RPMI8226 (cell line): ENCODE measurements at regions not wholly inside any gene's neighbourhood (a gene's known extent, or its start where the extent isn't known, plus 50 kb on each side); places are given as distances from the start of the nearest gene placed in this dataset.
"Not testable (repeated sequence)": the region's sequence is repeated elsewhere in the genome, so short reads cannot be mapped to it uniquely, and the experiment has no call there.

ENCODE experiments used
- DNase-seq: peaks from one replicate; pipeline ENCODE4 v3.0.0-alpha.2; 2015

DNA sequence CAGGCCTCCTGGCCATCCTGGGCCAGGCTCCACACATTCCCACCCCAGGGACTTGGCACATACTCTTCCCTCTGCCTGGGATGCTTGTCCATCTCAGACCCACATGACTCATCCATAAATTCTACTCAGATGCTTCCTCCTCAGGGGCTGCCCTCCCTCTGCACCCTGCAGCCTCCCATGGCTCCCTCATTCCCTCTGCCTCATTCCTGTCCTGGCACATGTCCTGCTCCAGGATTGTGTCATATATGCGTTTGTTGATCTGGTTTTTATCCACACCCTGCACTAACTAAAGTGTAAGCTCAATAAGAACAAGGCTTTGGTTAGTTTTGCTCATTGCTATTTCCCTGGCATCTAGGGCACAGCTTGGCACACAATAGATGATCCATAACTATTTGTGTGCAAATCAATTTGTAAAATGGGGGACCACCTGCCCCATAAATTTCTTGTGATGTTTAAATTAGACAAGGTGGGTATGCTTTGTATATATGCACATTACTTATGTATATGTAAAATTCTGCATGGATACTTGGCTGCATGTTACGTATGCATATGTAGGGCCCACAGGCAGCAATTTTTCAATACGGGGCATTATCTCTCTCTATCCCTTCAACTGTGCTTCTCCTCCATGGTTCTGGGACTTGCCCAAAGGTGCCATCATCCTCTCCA, 191.4 kb downstream of the PTPRU start:
- no peak for DNase-seq

DNA sequence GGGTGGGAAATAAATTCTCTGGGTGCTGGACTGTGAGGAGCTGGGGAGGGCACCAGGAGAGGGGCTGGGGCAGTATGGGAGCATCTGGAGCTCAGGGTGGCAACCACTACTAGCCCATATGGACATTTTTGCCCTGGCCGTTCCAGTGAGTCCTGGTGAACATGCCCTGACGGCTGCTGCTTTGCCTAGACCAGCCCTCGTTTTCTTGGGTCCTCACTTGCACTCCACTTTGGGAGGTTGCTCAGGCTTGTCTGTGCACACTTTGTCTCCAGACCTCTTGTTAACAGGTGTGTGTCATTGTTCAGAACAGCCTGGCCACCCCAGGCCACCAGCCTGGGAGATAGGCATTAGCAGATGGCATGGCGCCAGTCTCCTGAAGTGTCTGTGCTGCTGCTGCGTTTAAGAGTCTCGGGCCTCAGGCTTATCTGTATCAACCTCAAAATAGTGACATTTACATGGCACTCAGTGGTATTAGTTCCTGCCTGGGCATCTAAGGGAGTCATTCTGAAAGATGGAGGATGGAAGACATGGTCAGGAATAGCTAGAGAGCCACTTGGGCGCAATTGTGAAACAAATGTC, 190.5 kb downstream of the PTPRU start:
- peak; percentile 18 for DNase-seq

- no peak for DNase-seq
Observed at GRCh38 chr1:29425631-29426030, 189.3 kb downstream of the PTPRU start.

DNA sequence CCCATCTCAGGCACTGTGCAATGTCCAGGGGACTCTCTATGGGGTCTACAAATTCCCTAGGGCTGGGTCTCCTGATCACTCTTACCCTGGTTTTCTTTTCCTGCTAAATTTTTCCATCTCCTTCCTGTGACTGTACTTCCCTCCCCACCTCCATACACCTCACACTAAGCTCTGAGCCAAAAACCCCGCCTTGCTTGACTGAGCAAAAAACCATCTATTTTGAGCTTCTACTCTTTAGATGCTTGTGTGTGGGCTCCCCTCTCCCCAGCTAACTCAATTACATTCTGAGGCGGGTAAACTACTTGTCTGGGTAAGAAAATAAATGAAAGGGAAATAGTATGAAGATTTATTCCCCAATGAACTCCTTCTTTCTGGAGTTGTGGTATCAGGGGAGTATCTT, 187.9 kb downstream of the PTPRU start:
- no peak for DNase-seq

DNA sequence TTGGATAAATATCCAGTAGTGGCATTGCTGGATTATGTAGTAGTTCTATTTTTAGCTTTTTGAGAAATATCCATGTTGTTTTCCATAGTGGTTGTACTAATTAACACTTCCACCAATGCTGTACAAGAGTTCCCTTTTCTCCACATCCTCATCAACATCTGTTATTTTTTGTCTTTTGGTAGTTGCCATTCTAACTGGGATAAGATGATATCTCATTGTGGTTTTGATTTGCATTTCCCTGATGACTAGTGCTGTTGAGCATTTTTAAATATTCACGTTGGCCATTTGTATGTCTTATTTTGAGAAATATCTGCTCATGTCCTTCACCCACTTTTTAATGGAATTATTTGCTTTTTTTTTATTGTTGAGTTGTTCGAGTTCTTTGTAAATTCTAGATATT, 183.9 kb downstream of the PTPRU start:
- no peak for DNase-seq

- DNase-seq: no peak
Observed at GRCh38 chr1:29417971-29418370, 181.6 kb downstream of the PTPRU start.

GRCh38 chr1:29417147-29417858, 181.0 kb downstream of the PTPRU start:
- DNase-seq: no peak

DNA sequence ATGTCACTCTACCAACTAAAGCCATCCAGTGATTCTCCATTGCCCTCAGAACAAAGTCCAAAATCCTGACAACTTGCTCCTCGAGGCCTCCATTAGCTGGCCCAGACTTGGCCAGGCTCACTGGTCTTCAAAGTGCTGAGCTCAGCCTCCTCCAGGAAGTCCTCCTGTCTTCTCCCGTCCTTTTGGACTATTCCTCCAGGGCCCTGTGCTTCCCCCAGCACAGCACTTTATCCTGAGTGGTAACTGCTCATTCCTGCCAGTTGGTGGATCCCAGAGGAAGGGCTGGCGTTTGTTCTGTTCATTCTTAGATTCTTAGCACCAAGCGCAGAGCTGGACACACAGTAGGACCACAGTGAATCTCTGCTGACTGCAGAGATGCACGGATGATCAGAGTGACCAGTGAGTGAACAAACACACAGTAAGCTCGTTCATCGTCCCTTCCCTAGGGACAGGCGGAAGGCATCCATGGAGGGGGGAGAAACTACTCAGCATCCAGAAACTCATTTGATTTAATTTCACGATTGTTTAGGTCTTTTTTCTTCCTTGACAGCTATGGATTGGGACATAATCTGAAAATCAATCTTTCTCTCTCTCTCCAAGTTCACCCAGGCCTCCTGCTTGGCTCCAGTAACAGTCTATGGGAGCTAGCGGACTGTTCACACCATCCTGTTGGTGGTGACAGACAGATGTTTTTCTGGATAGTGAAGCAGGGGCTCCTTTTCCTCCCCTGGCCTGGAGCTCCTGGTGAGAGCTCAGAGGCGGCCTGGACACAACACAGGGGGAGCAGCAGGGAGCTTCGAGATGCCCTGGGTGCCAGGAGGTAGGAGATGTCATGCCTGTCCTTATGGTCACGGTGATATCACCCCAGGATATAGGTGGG, 180.2 kb downstream of the PTPRU start:
- DNase-seq: no peak

DNA sequence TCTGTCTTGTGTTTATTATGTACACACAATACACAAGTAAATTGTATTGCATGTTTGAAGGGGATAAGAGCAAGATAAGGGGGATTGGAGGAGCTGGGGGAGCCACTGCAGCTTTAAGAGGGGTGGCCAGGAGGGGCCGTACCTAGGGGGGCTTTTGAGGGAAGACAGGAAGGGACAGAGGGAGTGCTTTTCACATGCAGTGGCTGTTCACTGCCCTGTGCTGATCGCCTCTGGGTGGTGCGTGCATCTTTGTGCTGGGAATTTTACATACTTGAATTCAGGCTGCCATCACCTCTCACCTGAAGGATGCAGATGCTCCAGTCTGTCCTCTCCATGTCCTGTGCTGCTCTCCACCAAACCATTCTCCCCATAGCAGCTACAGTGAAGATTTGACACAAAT, 179.5 kb downstream of the PTPRU start:
- no peak for DNase-seq

- DNase-seq: peak; percentile 64
Observed at GRCh38 chr1:29415156-29415830, 179.0 kb downstream of the PTPRU start.

DNA sequence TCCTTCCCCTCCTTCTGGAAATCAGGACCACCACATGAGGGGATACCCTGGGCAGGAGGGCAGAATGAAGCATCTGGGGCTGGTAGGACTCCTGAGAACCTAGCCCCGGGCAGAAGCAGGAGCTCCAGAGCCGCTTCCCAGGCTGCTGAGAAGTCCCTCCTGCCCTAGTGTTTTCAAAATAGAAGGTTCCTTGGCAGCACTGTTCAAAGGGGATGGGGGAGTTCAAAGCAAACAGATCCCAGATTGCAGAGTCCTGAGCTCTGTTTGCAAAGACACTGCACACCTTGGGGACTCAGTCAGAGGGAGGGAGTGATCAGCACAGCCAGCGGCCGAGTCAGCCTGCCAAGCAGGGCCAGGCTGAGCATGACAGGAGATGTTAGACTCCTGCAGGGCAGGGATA, 177.8 kb downstream of the PTPRU start:
- DNase-seq: no peak

DNA sequence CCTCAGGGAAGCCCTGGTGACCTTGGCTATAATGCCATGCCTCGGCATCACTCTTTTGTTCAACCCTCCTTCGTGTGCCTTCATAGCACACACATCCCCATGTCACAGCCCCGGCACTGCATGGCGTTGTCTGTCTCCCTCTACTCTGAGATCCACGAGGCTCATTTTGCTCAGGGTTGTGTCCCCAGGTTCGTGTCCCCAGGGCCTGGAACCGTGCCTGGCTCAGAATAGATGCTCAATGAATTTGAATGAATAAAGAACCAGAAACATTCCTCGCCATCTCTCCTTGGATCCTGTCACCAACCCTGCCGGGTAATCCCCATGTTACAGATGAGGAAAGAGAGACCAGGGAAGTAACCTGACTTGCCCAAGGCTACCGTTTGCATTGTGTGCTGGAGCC, 177.3 kb downstream of the PTPRU start:
- no peak for DNase-seq

DNA sequence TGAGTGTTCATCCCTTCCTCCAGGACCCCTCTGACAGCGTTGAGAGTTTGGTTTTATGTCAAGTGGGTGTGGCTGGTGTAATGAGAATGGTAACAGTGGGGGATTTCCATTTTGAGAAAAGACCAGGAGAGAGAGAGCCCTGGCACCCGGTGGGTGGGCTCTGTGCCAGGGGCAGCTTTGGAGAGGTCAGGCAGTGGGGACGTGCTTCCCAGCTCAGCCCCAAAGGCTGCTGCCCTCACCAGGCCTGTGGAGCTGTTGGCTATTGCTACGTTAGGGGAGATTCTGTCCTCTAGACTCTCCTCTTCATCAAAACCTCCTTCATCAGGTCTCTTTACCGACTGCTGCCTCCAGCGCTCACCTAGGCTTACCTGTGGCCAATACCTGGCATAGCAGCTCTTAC, 176.3 kb downstream of the PTPRU start:
- DNase-seq: no peak

GRCh38 chr1:29410476-29410875, 174.2 kb downstream of the PTPRU start:
- DNase-seq: no peak

- DNase-seq: no peak
Observed at GRCh38 chr1:29409616-29410015, 173.3 kb downstream of the PTPRU start.

DNA sequence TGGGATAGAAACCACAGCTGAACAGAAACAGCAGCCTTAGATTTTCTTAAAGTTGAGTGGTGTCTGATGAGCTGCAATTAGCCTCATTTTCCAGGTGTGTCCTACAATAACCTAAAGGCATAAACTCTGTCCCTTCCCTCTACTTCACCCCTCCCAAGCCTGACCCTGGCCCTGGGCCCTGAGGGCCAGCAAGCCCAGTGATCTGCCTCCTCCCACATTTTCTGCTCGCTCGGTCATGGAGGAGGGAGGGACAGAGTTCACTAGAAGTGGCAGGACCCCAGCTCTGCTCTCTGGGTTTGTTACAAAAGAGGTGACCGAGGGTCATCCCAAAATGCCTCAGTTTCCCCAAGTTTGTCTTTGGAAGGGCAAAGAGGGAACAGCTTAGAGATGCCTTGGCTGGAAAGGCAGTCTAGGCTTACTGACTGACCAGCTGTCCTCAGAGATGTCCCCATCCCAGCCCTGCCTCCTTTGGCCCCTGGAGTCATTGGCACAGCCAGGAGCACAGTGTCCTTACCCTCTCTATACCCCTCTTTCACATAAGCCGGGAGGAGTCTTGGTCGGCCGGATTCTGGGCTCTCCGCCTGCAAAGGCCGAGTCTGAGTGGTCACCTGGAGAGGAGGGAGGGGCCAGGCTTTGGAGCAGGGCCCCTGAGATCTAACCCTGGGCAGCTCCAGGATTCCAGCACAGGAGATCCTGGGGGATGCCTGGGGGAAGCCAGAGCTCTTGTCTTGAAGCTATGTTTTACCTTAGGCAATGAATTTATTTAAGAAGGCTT, 172.7 kb downstream of the PTPRU start:
- DNase-seq: no peak

DNA sequence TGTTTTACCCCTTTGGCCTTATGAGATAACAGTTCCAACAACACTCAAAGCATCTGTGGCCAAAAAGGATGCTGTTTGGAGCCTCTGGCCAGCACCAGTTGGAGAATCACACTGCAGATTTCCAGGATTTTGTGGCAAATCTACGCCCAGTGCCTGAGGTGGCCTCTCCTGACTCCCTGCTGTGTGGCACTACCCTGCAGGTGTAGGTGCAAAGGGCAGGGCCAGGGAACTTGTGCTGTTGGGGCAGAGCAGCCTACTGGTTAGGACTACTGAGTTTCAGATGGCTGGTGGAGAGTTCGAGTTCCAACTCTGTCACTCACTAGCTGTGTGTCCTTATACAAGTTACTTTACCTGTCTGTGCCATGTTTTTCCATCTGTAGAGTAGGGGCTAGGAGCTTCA, 170.5 kb downstream of the PTPRU start:
- DNase-seq: no peak

DNA sequence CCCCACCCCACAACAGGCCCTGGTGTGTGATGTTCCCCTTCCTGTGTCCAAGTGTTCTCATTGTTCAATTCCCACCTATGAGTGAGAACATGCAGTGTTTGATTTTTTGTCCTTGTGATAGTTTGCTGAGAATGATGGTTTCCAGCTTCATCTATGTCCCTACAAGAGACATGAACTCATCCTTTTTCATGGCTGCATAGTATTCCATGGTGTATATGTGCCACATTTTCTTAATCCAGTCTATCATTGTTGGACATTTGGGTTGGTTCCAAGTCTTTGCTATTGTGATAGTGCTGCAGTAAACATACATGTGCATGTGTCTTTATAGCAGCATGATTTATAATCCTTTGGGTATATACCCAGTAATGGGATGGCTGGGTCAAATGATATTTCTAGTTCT, 163.9 kb downstream of the PTPRU start:
- DNase-seq: not testable (repeated sequence)

DNA sequence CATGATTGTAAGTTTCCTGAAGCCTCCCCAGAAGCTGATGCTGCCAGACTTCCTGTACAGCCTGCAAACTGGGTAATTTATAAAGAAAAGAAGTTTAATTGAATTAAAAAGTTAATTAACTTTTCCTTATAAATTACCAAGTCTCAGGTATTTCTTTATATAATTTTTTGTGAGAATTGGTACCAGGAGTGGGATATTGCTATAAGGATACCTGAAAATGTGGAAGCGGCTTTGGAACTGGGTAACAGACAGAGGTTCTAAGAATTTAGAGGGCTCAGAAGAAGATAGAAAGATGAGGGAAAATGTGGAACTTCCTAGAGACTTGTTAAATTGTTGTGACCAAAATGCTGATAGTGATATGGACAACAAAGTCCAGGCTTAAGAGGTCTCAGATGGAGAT, 163.1 kb downstream of the PTPRU start:
- no peak for DNase-seq

- no peak for DNase-seq
Observed at GRCh38 chr1:29398431-29398830, 162.1 kb downstream of the PTPRU start.

- DNase-seq: no peak
Observed at GRCh38 chr1:29397981-29398380, 161.7 kb downstream of the PTPRU start.

GRCh38 chr1:29397256-29397590, 160.9 kb downstream of the PTPRU start:
- DNase-seq: no peak
